HuH-7 (cell line): ENCODE measurements at regions not wholly inside any gene's neighbourhood (a gene's known extent, or its start where the extent isn't known, plus 50 kb on each side); places are given as distances from the start of the nearest gene placed in this dataset.
"Not testable (repeated sequence)": the region's sequence is repeated elsewhere in the genome, so short reads cannot be mapped to it uniquely, and the experiment has no call there.

Experiments used
- DNase-seq: peaks from one replicate; pipeline ENCODE4 v3.0.0; 2011; ENCODE audit warnings: low spot score

- DNase-seq, result no peak
These were observed 91.5 kb upstream of the MLN start for GRCh38 chr6:33895296-33895695.

GRCh38 chr6:33894438-33894837, 90.6 kb upstream of the MLN start:
- no peak for DNase-seq

- no peak for DNase-seq
These were observed 89.0 kb upstream of the MLN start for GRCh38 chr6:33892581-33893346.

- DNase-seq, result no peak
These were observed 84.9 kb upstream of the MLN start for GRCh38 chr6:33888664-33889200.

- DNase-seq, result no peak
These were observed 84.4 kb upstream of the MLN start for GRCh38 chr6:33888183-33888582.

GRCh38 chr6:33886673-33887144, 82.9 kb upstream of the MLN start:
- DNase-seq, result no peak

GRCh38 chr6:33885132-33886057, 81.6 kb upstream of the MLN start:
- DNase-seq, result no peak

GRCh38 chr6:33883621-33884020, 79.8 kb upstream of the MLN start:
- DNase-seq, result not testable (repeated sequence)

GRCh38 chr6:33882154-33882553, 78.4 kb upstream of the MLN start:
- DNase-seq, result no peak

- DNase-seq, result no peak
These were observed 77.0 kb upstream of the MLN start for GRCh38 chr6:33880766-33881165.

GRCh38 chr6:33880104-33880678, 76.4 kb upstream of the MLN start:
- DNase-seq, result no peak

- no peak for DNase-seq
These were observed 74.8 kb upstream of the MLN start for GRCh38 chr6:33878562-33878961.

GRCh38 chr6:33877982-33878535, 74.3 kb upstream of the MLN start:
- DNase-seq, result no peak

GRCh38 chr6:33875696-33876095, 71.9 kb upstream of the MLN start:
- no peak for DNase-seq

GRCh38 chr6:33875141-33875581, 71.4 kb upstream of the MLN start:
- no peak for DNase-seq

GRCh38 chr6:33874136-33874760, 70.4 kb upstream of the MLN start:
- DNase-seq, result no peak

GRCh38 chr6:33872761-33873160, 69.0 kb upstream of the MLN start:
- DNase-seq, result no peak

GRCh38 chr6:33869826-33870423, 66.1 kb upstream of the MLN start:
- no peak for DNase-seq

- no peak for DNase-seq
These were observed 65.3 kb upstream of the MLN start for GRCh38 chr6:33869121-33869520.

- DNase-seq, result no peak
These were observed 64.3 kb upstream of the MLN start for GRCh38 chr6:33868141-33868540.

- DNase-seq, result no peak
These were observed 61.8 kb upstream of the MLN start for GRCh38 chr6:33865478-33866077.
